K562 (cell line): ENCODE measurements at regions not wholly inside any gene's neighbourhood (a gene's known extent, or its start where the extent isn't known, plus 50 kb on each side); places are given as distances from the start of the nearest gene placed in this dataset.

Source experiments
- POLR2A ChIP-seq: fragments of 450-650 bp; conservative IDR thresholded peaks from 2 replicates; pipeline ENCODE4 v1.6.1; 2016
- PTRF ChIP-seq: fragments of 450-650 bp; IDR thresholded peaks from 2 replicates; pipeline ENCODE4 v1.6.1; 2016; ENCODE audit warnings: mild to moderate bottlenecking, missing genetic modification characterization, missing compliant biosample characterization
- TF ChIP-seq, protein P1 (sequence below): IDR thresholded peaks from 3 replicates; pipeline ENCODE4 v1.6.1; 2011; ENCODE audit warnings: borderline replicate concordance, mild to moderate bottlenecking; ENCODE audit not compliant: insufficient read length, insufficient read depth
- TF ChIP-seq, protein P2 (sequence below), 3 experiments: IDR thresholded peaks in 2 of 3; conservative IDR thresholded peaks in 1 of 3; 2 replicates each; pipeline ENCODE4 v1.5.1; 2011 to 2012; ENCODE audit warnings: low read length in 3 of 3, mild to moderate bottlenecking in 3 of 3, control low read depth in 2 of 3, improper control_type of control experiment in 1 of 3, inconsistent platforms in 1 of 3, low read depth in 1 of 3, mixed read lengths in 1 of 3, moderate library complexity in 1 of 3; ENCODE audit not compliant: insufficient read depth in 2 of 3

DNA sequence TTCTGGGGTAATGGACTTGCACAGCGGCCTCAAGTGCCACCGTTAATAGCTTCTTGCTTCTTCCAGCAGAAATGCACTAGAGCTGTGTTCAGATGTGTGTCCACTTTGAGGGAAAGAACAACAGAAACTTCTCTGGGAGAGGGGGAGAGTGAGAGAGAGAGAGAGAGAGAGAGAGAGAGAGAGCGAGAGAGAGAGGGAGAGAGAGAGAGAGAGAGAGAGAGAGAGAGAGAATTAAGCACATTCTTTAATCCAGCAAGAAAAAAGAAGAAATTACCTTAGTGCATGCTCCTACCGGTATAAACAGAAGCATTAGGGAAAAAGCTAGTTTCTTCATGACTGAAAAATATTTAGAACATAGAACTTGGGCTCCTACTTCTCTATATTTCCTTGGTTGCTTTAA, 418.8 kb downstream of the MAN2A1 start:
- TF ChIP-seq POLR2A (no peak), PTRF (no peak)
- TF ChIP-seq, protein P1, sequence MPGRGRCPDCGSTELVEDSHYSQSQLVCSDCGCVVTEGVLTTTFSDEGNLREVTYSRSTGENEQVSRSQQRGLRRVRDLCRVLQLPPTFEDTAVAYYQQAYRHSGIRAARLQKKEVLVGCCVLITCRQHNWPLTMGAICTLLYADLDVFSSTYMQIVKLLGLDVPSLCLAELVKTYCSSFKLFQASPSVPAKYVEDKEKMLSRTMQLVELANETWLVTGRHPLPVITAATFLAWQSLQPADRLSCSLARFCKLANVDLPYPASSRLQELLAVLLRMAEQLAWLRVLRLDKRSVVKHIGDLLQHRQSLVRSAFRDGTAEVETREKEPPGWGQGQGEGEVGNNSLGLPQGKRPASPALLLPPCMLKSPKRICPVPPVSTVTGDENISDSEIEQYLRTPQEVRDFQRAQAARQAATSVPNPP: no peak
- TF ChIP-seq, protein P2, sequence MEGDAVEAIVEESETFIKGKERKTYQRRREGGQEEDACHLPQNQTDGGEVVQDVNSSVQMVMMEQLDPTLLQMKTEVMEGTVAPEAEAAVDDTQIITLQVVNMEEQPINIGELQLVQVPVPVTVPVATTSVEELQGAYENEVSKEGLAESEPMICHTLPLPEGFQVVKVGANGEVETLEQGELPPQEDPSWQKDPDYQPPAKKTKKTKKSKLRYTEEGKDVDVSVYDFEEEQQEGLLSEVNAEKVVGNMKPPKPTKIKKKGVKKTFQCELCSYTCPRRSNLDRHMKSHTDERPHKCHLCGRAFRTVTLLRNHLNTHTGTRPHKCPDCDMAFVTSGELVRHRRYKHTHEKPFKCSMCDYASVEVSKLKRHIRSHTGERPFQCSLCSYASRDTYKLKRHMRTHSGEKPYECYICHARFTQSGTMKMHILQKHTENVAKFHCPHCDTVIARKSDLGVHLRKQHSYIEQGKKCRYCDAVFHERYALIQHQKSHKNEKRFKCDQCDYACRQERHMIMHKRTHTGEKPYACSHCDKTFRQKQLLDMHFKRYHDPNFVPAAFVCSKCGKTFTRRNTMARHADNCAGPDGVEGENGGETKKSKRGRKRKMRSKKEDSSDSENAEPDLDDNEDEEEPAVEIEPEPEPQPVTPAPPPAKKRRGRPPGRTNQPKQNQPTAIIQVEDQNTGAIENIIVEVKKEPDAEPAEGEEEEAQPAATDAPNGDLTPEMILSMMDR (IDR thresholded peaks at IDR 0.05 in 2 of 3, conservative IDR thresholded peaks at IDR 0.05 in 1 of 3; ENCODE audit: insufficient read depth in 2 of 3, low read depth in 1 of 3, low read length in 3 of 3): no peak
